Cardiac fibroblast (primary cell): ENCODE measurements at regions not wholly inside any gene's neighbourhood (a gene's known extent, or its start where the extent isn't known, plus 50 kb on each side); places are given as distances from the start of the nearest gene placed in this dataset.
A peak's percentile ranks its signal among the peaks of the same experiment; 100 is the strongest.

Experiments
- DNase-seq, 2 donors: peaks; one replicate each; pipeline versions ENCODE4 v3.0.0 to v3.0.0-alpha.2; 2010; ENCODE audit warnings: low read depth in 2 of 2
- H3K4me3 ChIP-seq, 2 donors: replicated peaks in 1 of 2; 1 replicate in 1 of 2; 2 replicates in 1 of 2; pipeline ENCODE4 v1.5.1; 2011; ENCODE audit warnings: low read depth in 2 of 2, low read length in 2 of 2, mild to moderate bottlenecking in 2 of 2, moderate library complexity in 1 of 2
- CTCF ChIP-seq: IDR thresholded peaks from one replicate; pipeline ENCODE4 v1.5.1; 2011; ENCODE audit warnings: low read depth, mild to moderate bottlenecking, low read length, inconsistent platforms

GRCh38 chr5:124332273-124332672 lies 414.2 kb downstream of the ZNF608 start:
- H3K4me3 ChIP-seq = no peak overlapping the region
- no peak for TF ChIP-seq CTCF
- DNase-seq = no peak

GRCh38 chr5:124330595-124331220 lies 415.7 kb downstream of the ZNF608 start:
- TF ChIP-seq CTCF = no peak
- H3K4me3 ChIP-seq = no peak overlapping the region
- peak; percentile 6 to 30 for DNase-seq

GRCh38 chr5:124328201-124328600 lies 418.2 kb downstream of the ZNF608 start:
- DNase-seq = no peak
- TF ChIP-seq CTCF = no peak
- no peak overlapping the region for H3K4me3 ChIP-seq

GRCh38 chr5:124318661-124319060 lies 427.8 kb downstream of the ZNF608 start:
- DNase-seq = no peak
- no peak for TF ChIP-seq CTCF
- H3K4me3 ChIP-seq = no peak overlapping the region

GRCh38 chr5:124317451-124317850 lies 429.0 kb downstream of the ZNF608 start:
- no peak for DNase-seq
- no peak overlapping the region for H3K4me3 ChIP-seq
- TF ChIP-seq CTCF = no peak

GRCh38 chr5:124315741-124316415 lies 430.6 kb downstream of the ZNF608 start:
- no peak for TF ChIP-seq CTCF
- H3K4me3 ChIP-seq = no peak overlapping the region
- peak; percentile 40 to 50 for DNase-seq

- H3K4me3 ChIP-seq = no peak overlapping the region
- no peak for TF ChIP-seq CTCF
- DNase-seq = no peak
Observed at GRCh38 chr5:124310453-124310852, 436.0 kb downstream of the ZNF608 start.
